ENCODE measurements at regions not wholly inside any gene's neighbourhood (a gene's known extent, or its start where the extent isn't known, plus 50 kb on each side); places are given as distances from the start of the nearest gene placed in this dataset.

- Histone ChIP-seq H3K27me3 (replicated peaks in 1 of 7) (peaks cover 0 to 5% (median 0%) of the 10 kb centered on the region in 7 donors), H3K9me3 (no peaks in the 10 kb centered on the region), H3K4me1 (peaks cover 0 to 2% (median 0%) of the 10 kb centered on the region in 6 donors), H3K27ac (no peak overlapping the region), H3K36me3 (no peaks in the 10 kb centered on the region), H3K4me3 (no peak overlapping the region)
- TF ChIP-seq CTCF (IDR thresholded peaks at IDR 0.05 in 8 of 11, conservative IDR thresholded peaks at IDR 0.05 in 3 of 11) (no peak), POLR2AphosphoS5 (IDR thresholded peaks at IDR 0.05) (no peak), POLR2A (IDR thresholded peaks at IDR 0.05) (no peak)
- intact Hi-C loops (cut with DNase I; ENCODE audit: low total_unique reads): no loop called here
- WGBS, 5 donors: 93 to 97% (median 95%) methylated on average over 1 of the region's 1 CpG
- DNase-seq: no peak
Measured at GRCh38 chr5:14063691-14064090, 79.5 kb upstream of the TRIO start.

DNA sequence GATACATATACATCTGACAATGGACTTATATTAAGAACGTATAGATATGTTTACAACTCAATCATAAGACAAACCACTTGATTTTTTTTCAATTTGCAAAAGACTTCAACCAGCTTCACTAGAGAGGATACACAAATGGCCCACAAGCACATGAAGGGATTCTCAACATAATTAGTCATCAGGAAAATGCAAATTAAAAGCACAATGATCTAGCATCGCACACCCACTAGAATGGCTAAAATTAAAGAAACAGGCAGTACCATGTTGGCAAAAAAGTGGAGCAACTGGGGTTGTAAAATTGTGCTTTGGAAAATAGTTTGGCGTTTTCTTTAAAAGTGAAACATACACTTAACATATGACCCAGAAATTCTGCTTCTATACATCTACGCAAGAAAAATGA is 80.0 kb upstream of the TRIO start:
- H3K4me1 ChIP-seq: no peaks in the 10 kb centered on the region
- intact Hi-C loops (cut with DNase I; ENCODE audit: low total_unique reads): no loop called here
- peaks cover 0 to 5% (median 0%) of the 10 kb centered on the region in 7 donors for H3K27me3 ChIP-seq (replicated peaks in 1 of 7)
- H3K36me3 ChIP-seq: no peaks in the 10 kb centered on the region
- TF ChIP-seq POLR2A (IDR thresholded peaks at IDR 0.05) (no peak), CTCF (IDR thresholded peaks at IDR 0.05 in 8 of 11, conservative IDR thresholded peaks at IDR 0.05 in 3 of 11) (no peak), POLR2AphosphoS5 (IDR thresholded peaks at IDR 0.05) (no peak)
- no peak for DNase-seq
- H3K9me3 ChIP-seq: no peaks in the 10 kb centered on the region
- 83 to 90% (median 89%) methylated on average over 4 of the region's 4 CpGs for WGBS, 5 donors
- no peak overlapping the region for H3K4me3 ChIP-seq
- H3K27ac ChIP-seq: no peak overlapping the region

GRCh38 chr5:14062178-14062577 is 81.0 kb upstream of the TRIO start:
- TF ChIP-seq CTCF (IDR thresholded peaks at IDR 0.05 in 8 of 11, conservative IDR thresholded peaks at IDR 0.05 in 3 of 11) (no peak), POLR2A (IDR thresholded peaks at IDR 0.05) (no peak)

DNA sequence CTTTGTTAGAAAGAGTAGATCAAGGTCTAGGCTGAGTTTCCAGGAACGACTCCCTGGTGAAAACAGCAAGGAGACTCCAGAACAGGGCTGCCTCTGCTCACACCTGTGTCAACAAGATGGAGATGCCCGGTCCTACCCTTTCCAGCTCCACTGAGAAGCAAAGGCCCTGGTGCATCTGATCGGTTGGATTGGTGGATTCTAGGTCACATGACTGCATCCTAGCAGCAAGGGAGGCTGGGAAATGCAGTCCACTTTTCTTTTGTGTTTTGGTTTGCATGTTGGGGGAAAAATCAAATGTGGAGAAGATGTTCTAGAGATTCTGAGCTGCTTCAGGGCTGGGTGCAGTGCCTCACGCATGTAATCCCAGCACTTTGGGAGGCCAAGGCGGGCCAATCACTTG is 82.0 kb upstream of the TRIO start:
- no peaks in the 10 kb centered on the region for H3K9me3 ChIP-seq
- TF ChIP-seq CTCF (IDR thresholded peaks at IDR 0.05 in 8 of 11, conservative IDR thresholded peaks at IDR 0.05 in 3 of 11) (no peak), POLR2A (IDR thresholded peaks at IDR 0.05) (no peak), POLR2AphosphoS5 (IDR thresholded peaks at IDR 0.05) (no peak)
- intact Hi-C loops (cut with DNase I; ENCODE audit: low total_unique reads): no loop called here

More at GRCh38 chr5:14062178-14062577, 81.0 kb upstream of the TRIO start:
- H3K27me3 ChIP-seq (replicated peaks in 1 of 7): peaks cover 0 to 5% (median 0%) of the 10 kb centered on the region in 7 donors
- H3K27ac ChIP-seq: no peak overlapping the region
- no peak for DNase-seq
- no peaks in the 10 kb centered on the region for H3K4me1 ChIP-seq
- no peak overlapping the region for H3K4me3 ChIP-seq
- WGBS, 5 donors: 69 to 85% (median 75%) methylated on average over 2 of the region's 2 CpGs
- no peaks in the 10 kb centered on the region for H3K9me3 ChIP-seq
- H3K36me3 ChIP-seq: no peaks in the 10 kb centered on the region
- intact Hi-C loops (cut with DNase I; ENCODE audit: low total_unique reads): no loop called here

More for the DNA sequence above, 82.0 kb upstream of the TRIO start:
- Histone ChIP-seq H3K4me1 (no peaks in the 10 kb centered on the region), H3K36me3 (no peaks in the 10 kb centered on the region), H3K27ac (no peak overlapping the region), H3K27me3 (replicated peaks in 1 of 7) (no peaks in the 10 kb centered on the region), H3K4me3 (no peak overlapping the region)
- DNase-seq: no peak
- 83 to 96% (median 91%) methylated on average over 5 of the region's 5 CpGs for WGBS, 5 donors

Measured in spleen (tissue), 11 donors.